Psoas muscle (tissue), 7 donors: ENCODE measurements at regions not wholly inside any gene's neighbourhood (a gene's known extent, or its start where the extent isn't known, plus 50 kb on each side); places are given as distances from the start of the nearest gene placed in this dataset.
"Not testable (repeated sequence)": the region's sequence is repeated elsewhere in the genome, so short reads cannot be mapped to it uniquely, and the experiment has no call there.

ENCODE experiments used
- ATAC-seq, 4 donors: fragments of 200-7000 bp; cut with Tn5 transposase; one replicate each; pipeline ENCODE4 v1.9.1; 2020; ENCODE audit warnings: moderate library complexity in 3 of 4, mild to moderate bottlenecking in 2 of 4
- DNase-seq, 2 donors: peaks; one replicate each; pipeline ENCODE4 v3.0.0-alpha.2; 2020
- H3K27ac ChIP-seq: fragments of 200-600 bp; one replicate; pipeline ENCODE4 v1.8.0; 2022
- H3K27me3 ChIP-seq, 3 donors: fragments of 200-600 bp in 1 of 3; one replicate each; pipeline versions ENCODE4 v1.6.1 to v1.8.0; 2013 to 2022; ENCODE audit warnings: low read length in 2 of 3, mild to moderate bottlenecking in 2 of 3, moderate library complexity in 1 of 3; ENCODE audit not compliant: insufficient read depth in 3 of 3
- H3K36me3 ChIP-seq, 2 donors: fragments of 200-600 bp in 1 of 2; one replicate each; pipeline versions ENCODE4 v1.6.1 to v1.8.0; 2013 to 2022; ENCODE audit warnings: low read depth in 1 of 2, mild to moderate bottlenecking in 1 of 2, moderate library complexity in 1 of 2; ENCODE audit not compliant: insufficient read depth in 1 of 2
- H3K4me1 ChIP-seq: fragments of 200-600 bp; one replicate; pipeline ENCODE4 v1.8.0; 2022
- H3K4me3 ChIP-seq: fragments of 200-600 bp; one replicate; pipeline ENCODE4 v1.8.0; 2022; ENCODE audit warnings: mild to moderate bottlenecking
- H3K9me3 ChIP-seq: fragments of 200-600 bp; one replicate; pipeline ENCODE4 v1.8.0; 2022
- CTCF ChIP-seq: fragments of 200-600 bp; IDR thresholded peaks from one replicate; pipeline ENCODE4 v1.8.0; 2022; ENCODE audit warnings: antibody characterized with exemption
- WGBS, 3 donors: extraction: QIAGEN DNeasy Blood & Tissue Kit; methylation state at CpG; one replicate each; pipeline versions ENCODE4 v1.1.6 to v1.1.7; 2013; 5-methylcytosine and 5-hydroxymethylcytosine counted together
- intact Hi-C, 2 donors: fragments of 100-400 bp; cut with DNase I; formaldehyde crosslinking; loops; one replicate each; pipeline versions ENCODE4 v1.11.0 to v1.14.2; 2022
- donor health status: healthy with polysubstance abuse.
- donor health status: DM: no; HTN: no; CAD: no; lungs with moderate emphysema.
- donor health status: Bipolar disorder and iron deficiency.
- donor health status: healthy.
- donor health status: DM: yes; HTN: yes; CAD: no.
- donor health status: DM: no; HTN: no; CAD: no.
- donor health status: DM: yes; HTN: yes; CAD: no.

GRCh38 chr7:113267885-113268284 is 149.5 kb upstream of the SMIM30 start:
- ATAC-seq (no peak), DNase-seq (no peak)
- peaks cover 13% of the 10 kb centered on the region for H3K9me3 ChIP-seq
- intact Hi-C loops: no loop called here
- no peak overlapping the region for H3K27ac ChIP-seq
- no peaks in the 10 kb centered on the region for H3K4me1 ChIP-seq
- no peaks in the 10 kb centered on the region for H3K36me3 ChIP-seq
- WGBS, 3 donors: 86 to 91% (median 88%) methylated on average over 4 of the region's 4 CpGs
- TF ChIP-seq CTCF: no peak
- peaks cover 0 to 2% (median 0%) of the 10 kb centered on the region in 3 donors for H3K27me3 ChIP-seq
- no peak overlapping the region for H3K4me3 ChIP-seq

DNA sequence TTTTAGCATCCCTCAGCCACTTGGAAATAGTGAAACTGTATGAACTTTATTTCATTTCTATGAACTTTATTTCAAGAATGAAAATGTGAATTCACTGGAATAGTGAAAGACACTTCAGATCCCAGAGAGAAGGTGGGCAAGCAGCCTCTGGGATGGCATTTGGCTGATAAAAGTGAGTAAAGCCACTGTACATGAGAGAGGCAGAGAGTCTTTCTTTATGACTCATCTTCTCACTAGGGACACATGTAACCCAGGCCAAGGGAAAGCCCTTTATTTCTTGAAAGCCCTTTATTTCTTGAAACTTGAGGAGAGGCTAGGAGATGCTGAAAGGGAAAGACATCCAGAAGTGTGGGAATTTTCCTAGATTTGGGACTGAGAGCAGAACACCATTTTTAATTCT is 148.9 kb upstream of the SMIM30 start:
- Histone ChIP-seq H3K27ac (no peak overlapping the region), H3K4me3 (no peak overlapping the region), H3K27me3 (peaks cover 0 to 2% (median 0%) of the 10 kb centered on the region in 3 donors), H3K36me3 (no peaks in the 10 kb centered on the region), H3K4me1 (no peaks in the 10 kb centered on the region), H3K9me3 (peaks cover 13% of the 10 kb centered on the region)
- intact Hi-C loops: no loop called here
- no peak for TF ChIP-seq CTCF
- DNase-seq: no peak
- no peak for ATAC-seq

GRCh38 chr7:113263749-113264148 is 145.4 kb upstream of the SMIM30 start:
- Histone ChIP-seq H3K4me1 (no peaks in the 10 kb centered on the region), H3K27ac (no peak overlapping the region), H3K9me3 (no peaks in the 10 kb centered on the region), H3K27me3 (peaks cover 0 to 2% (median 0%) of the 10 kb centered on the region in 3 donors), H3K36me3 (no peaks in the 10 kb centered on the region), H3K4me3 (no peak overlapping the region)
- no peak for ATAC-seq
- intact Hi-C loops: no loop called here
- no peak for DNase-seq
- TF ChIP-seq CTCF: no peak
- WGBS, 3 donors: 75 to 83% (median 78%) methylated on average over 4 of the region's 4 CpGs

- ATAC-seq, H3K9me3 ChIP-seq, H3K4me3 ChIP-seq, H3K36me3 ChIP-seq, H3K27ac ChIP-seq, DNase-seq, H3K4me1 ChIP-seq, H3K27me3 ChIP-seq, intact Hi-C loops: not testable (repeated sequence)
- WGBS, 3 donors: 91 to 93% (median 93%) methylated on average over 24 to 28 of the region's 28 CpGs
Observed at GRCh38 chr7:113263215-113263742, 144.9 kb upstream of the SMIM30 start.

GRCh38 chr7:113256883-113257531 is 138.7 kb upstream of the SMIM30 start:
- intact Hi-C loops: no loop called here
- WGBS, 3 donors: 85 to 89% (median 86%) methylated on average over 1 of the region's 1 CpG
- no peaks in the 10 kb centered on the region for H3K36me3 ChIP-seq
- H3K4me1 ChIP-seq: no peaks in the 10 kb centered on the region
- TF ChIP-seq CTCF: no peak
- H3K27me3 ChIP-seq: no peaks in the 10 kb centered on the region
- H3K4me3 ChIP-seq: no peak overlapping the region
- ATAC-seq: no peak
- no peak overlapping the region for H3K27ac ChIP-seq
- no peaks in the 10 kb centered on the region for H3K9me3 ChIP-seq
- DNase-seq: no peak
